Lung (tissue), 11 donors: ENCODE measurements at regions not wholly inside any gene's neighbourhood (a gene's known extent, or its start where the extent isn't known, plus 50 kb on each side); places are given as distances from the start of the nearest gene placed in this dataset.

Experiments
- ATAC-seq: fragments of 200-7000 bp; cut with Tn5 transposase; one replicate; pipeline ENCODE4 v1.9.1; 2020; ENCODE audit warnings: moderate number of reproducible peaks; ENCODE audit not compliant: insufficient read depth, low FRiP score
- DNase-seq, 3 donors: peaks; one replicate each; pipeline ENCODE4 v3.0.0-alpha.2; 2013 to 2017
- H3K27ac ChIP-seq, 2 donors: one replicate each; pipeline ENCODE4 v1.5.1; 2013; ENCODE audit warnings: mild to moderate bottlenecking in 2 of 2, moderate library complexity in 2 of 2, control low read depth in 1 of 2, inconsistent platforms in 1 of 2, low read depth in 1 of 2, low read length in 1 of 2
- H3K27me3 ChIP-seq, 3 donors: one replicate each; pipeline ENCODE4 v1.5.1; 2013; ENCODE audit warnings: low read length in 2 of 3; ENCODE audit not compliant: control insufficient read depth in 3 of 3, insufficient read depth in 3 of 3
- H3K36me3 ChIP-seq, 4 donors: one replicate each; pipeline ENCODE4 v1.5.1; 2013; ENCODE audit warnings: low read length in 4 of 4, mild to moderate bottlenecking in 1 of 4, moderate library complexity in 1 of 4; ENCODE audit not compliant: control insufficient read depth in 4 of 4, insufficient read depth in 4 of 4
- H3K4me1 ChIP-seq, 5 donors: one replicate each; pipeline ENCODE4 v1.5.1; 2013; ENCODE audit warnings: low read length in 5 of 5, mild to moderate bottlenecking in 2 of 5, moderate library complexity in 1 of 5; ENCODE audit not compliant: control insufficient read depth in 5 of 5, insufficient read depth in 5 of 5
- H3K4me3 ChIP-seq: one replicate; pipeline ENCODE4 v1.5.1; 2013; ENCODE audit warnings: mild to moderate bottlenecking, control low read depth, moderate library complexity
- H3K9ac ChIP-seq, 2 donors: one replicate each; pipeline ENCODE4 v1.5.1; 2013; ENCODE audit warnings: low read length in 2 of 2, control low read depth in 1 of 2; ENCODE audit not compliant: insufficient read depth in 1 of 2
- H3K9me3 ChIP-seq, 4 donors: one replicate each; pipeline ENCODE4 v1.5.1; 2013; ENCODE audit warnings: low read length in 3 of 4, mild to moderate bottlenecking in 1 of 4, moderate library complexity in 1 of 4; ENCODE audit not compliant: control insufficient read depth in 4 of 4, insufficient read depth in 3 of 4
- WGBS, 2 donors: extraction: QIAGEN DNeasy Blood & Tissue Kit; methylation state at CpG; one replicate each; pipeline ENCODE4 v1.1.7; 2013; 5-methylcytosine and 5-hydroxymethylcytosine counted together
- TF ChIP-seq, protein P1 (sequence below): IDR thresholded peaks from 2 replicates; pipeline ENCODE4 v1.5.1; 2012; ENCODE audit warnings: mild to moderate bottlenecking; ENCODE audit errors: control extremely low read depth, extremely low read depth
- donor health status: control.
- donor health status: control.
- donor health status: Bipolar disorder and iron deficiency.
- donor health status: healthy.
- donor health status: DM: yes; HTN: yes; CAD: no.

DNA sequence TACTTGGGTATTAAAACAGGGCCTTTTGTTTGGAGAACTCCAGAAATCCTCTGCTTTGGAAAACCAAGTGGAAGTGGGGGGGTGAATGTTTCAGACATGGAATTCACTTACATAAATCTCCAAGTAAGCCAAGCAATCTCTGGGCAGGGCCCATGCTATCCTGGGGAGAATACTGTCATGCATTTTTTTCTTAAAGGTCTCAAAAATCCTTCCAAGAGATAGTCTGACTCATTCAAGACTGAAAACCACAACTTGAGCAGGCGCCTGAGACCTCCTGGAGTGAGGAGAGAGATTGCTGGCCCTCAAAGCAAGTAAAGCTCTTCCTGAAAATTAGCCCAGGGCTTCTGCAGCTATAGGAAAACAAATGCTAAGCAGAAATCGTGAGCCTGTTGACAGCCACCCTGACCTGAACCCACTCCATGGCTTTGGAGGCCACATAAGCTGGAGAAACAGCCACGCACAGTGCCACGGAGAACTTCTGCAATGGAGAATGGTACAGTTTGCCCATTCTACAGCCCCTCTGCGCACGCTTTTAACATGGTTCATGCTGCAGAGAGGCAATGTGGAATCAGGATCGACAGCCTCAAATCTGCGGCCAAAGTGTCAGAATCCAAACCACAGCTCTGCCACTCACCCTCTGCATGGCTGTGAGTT is 203.1 kb upstream of the AUTS2 start:
- TF ChIP-seq, protein P1, sequence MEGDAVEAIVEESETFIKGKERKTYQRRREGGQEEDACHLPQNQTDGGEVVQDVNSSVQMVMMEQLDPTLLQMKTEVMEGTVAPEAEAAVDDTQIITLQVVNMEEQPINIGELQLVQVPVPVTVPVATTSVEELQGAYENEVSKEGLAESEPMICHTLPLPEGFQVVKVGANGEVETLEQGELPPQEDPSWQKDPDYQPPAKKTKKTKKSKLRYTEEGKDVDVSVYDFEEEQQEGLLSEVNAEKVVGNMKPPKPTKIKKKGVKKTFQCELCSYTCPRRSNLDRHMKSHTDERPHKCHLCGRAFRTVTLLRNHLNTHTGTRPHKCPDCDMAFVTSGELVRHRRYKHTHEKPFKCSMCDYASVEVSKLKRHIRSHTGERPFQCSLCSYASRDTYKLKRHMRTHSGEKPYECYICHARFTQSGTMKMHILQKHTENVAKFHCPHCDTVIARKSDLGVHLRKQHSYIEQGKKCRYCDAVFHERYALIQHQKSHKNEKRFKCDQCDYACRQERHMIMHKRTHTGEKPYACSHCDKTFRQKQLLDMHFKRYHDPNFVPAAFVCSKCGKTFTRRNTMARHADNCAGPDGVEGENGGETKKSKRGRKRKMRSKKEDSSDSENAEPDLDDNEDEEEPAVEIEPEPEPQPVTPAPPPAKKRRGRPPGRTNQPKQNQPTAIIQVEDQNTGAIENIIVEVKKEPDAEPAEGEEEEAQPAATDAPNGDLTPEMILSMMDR: no peak

DNA sequence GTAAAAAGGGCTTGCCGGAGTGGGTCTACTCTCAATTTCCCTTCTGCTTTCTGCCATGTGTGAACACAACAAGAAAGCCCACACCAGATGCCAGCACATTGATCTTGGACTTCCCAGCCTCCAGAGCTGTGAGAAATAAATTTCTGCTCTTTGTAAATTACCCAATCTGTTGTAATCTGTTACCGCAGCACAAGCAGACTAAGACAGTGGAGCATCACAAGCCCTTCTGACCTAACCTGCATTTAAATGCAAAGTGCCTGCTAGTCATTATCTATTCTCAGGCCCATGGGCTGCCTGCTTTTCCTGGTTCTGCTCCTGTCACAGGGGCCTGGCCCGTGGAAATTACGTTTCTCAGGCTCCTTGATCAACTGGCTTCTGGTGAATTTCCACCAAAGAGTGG is 199.3 kb upstream of the AUTS2 start:
- Histone ChIP-seq H3K36me3 (no peaks in the 10 kb centered on the region), H3K9ac (no peak overlapping the region), H3K4me3 (no peak overlapping the region), H3K27ac (no peak overlapping the region), H3K4me1 (no peaks in the 10 kb centered on the region), H3K27me3 (no peaks in the 10 kb centered on the region), H3K9me3 (peaks cover 0 to 5% (median 0%) of the 10 kb centered on the region in 4 donors)
- TF ChIP-seq, protein P1: no peak
- DNase-seq: no peak
- no peak for ATAC-seq
- 93 to 95% methylated on average over 4 of the region's 4 CpGs for WGBS, 2 donors

More for the DNA sequence above, 203.1 kb upstream of the AUTS2 start:
- H3K27ac ChIP-seq: no peak overlapping the region
- H3K4me1 ChIP-seq: no peaks in the 10 kb centered on the region
- 81 to 88% methylated on average over 8 of the region's 8 CpGs for WGBS, 2 donors
- peaks cover 0 to 5% (median 0%) of the 10 kb centered on the region in 4 donors for H3K9me3 ChIP-seq
- no peak overlapping the region for H3K9ac ChIP-seq
- H3K36me3 ChIP-seq: no peaks in the 10 kb centered on the region
- H3K4me3 ChIP-seq: no peak overlapping the region
- no peaks in the 10 kb centered on the region for H3K27me3 ChIP-seq
- ATAC-seq (peak; percentile 75), DNase-seq (no peak)

DNA sequence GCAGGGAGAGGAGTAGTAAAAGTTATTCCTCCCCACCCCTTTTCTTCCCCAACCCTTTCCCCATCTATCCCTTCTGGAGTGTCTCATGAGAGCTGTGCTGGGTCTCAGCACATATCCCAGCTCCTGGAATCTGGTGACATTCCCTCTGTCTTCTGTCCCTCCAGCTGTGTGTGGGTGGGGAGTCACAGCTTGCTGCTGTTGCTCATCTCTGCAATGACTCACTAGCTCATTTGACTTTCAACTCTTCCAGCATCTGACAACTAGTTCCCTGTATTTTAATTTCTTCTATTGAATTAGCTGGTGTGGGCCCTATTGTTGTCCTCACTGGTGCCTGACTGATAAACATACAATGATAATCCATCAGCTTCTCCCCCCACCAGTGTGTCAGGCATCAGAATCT is 198.9 kb upstream of the AUTS2 start:
- H3K27me3 ChIP-seq: no peaks in the 10 kb centered on the region
- H3K4me3 ChIP-seq: no peak overlapping the region
- TF ChIP-seq, protein P1: no peak
- ATAC-seq: no peak
- no peak for DNase-seq
- H3K36me3 ChIP-seq: no peaks in the 10 kb centered on the region
- peaks cover 0 to 6% (median 0%) of the 10 kb centered on the region in 4 donors for H3K9me3 ChIP-seq
- H3K9ac ChIP-seq: no peak overlapping the region
- no peak overlapping the region for H3K27ac ChIP-seq
- H3K4me1 ChIP-seq: no peaks in the 10 kb centered on the region

DNA sequence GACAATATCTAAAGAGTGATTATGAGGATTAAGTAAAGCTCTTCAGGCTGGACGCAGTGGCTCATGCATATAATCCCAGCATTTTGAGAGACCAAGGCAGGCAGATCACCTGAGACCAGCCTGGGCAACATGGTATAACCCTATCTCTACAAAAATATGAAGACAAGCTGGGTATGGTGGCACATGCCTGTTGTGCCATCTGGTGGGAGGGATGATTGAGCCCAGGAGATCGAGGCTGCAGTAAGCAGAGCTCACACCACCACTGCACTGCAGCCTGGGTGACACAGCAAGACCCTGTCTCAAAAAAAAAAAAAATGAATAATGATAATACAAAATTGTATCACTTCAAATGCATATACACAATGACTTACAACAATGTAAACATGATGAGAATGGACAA is 195.6 kb upstream of the AUTS2 start:
- DNase-seq (no peak), ATAC-seq (no peak)
- WGBS, 2 donors: 84% methylated on average over 2 of the region's 2 CpGs
- no peak overlapping the region for H3K9ac ChIP-seq
- TF ChIP-seq, protein P1: no peak
- H3K9me3 ChIP-seq: peaks cover 0 to 7% (median 0%) of the 10 kb centered on the region in 4 donors
- H3K27me3 ChIP-seq: no peaks in the 10 kb centered on the region
- H3K4me3 ChIP-seq: no peak overlapping the region
- no peak overlapping the region for H3K27ac ChIP-seq
- H3K4me1 ChIP-seq: no peaks in the 10 kb centered on the region
- no peaks in the 10 kb centered on the region for H3K36me3 ChIP-seq
